NCI-H187 treated with DMSO at 0.1 percent for 48 hours (cell line): ENCODE measurements at regions not wholly inside any gene's neighbourhood (a gene's known extent, or its start where the extent isn't known, plus 50 kb on each side); places are given as distances from the start of the nearest gene placed in this dataset.

Experiments
- DNase-seq: peaks from one replicate; lab custom pipeline; 2025; lab: John Stamatoyannopoulos, UW

DNA sequence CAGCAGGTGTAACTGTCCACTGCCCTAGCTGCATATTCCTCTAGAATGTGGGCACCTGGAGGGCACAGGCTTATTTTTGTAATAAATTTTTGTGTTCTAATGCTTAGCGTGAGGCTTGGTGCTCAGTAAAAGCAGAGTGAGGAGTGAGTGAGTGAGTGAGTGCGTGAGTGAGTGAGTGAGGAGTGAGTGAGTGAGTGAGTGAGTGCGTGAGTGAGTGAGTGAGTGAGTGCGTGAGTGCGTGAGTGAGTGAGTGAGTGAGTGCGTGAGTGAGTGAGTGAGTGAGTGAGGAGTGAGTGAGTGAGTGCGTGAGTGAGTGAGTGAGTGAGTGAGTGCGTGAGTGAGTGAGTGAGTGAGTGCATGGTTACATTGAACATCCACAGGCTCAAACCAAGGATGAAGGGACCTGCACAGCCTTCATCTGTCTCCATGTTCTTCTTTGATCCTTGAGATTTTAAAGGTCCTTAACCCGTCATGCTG is 371.5 kb downstream of the MED10 start:
- DNase-seq, result no peak

DNA sequence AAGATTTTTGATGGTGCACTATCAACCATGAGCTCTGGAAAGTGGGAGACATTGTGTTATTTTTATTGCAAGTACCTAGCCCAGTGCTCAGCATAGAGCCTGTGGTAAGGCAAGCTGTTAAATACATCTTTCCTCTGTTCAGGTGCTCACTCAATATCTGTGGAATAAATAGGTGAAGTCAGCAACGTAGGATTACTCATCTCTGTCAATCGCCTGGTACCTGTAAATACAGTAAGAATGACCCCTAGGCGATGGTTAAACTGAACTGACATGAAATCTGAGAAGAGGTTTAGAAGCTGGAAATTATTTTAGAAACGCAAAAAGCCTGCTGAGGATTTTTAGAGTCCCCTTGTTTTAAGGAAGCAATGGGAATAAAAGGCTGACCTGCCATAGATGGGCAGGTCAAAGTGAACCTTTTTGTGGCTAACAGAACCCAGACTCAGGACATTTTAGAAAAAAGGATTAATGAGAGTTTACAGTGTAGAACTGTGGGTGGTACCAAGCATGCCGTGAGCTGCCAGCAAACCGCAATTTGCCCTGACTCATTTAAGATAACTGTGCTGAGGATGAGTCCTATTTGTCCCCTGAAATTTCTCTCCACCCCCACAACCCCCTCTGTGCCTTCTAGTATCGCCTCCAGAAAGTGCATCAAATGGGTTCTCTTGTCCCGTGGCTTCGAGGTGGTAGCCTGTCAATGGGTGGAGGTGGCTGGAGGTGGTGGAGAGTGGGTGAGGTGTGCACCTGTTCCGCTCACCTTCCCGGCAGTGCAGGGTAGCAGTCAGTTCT is 375.1 kb downstream of the MED10 start:
- DNase-seq, result no peak

DNA sequence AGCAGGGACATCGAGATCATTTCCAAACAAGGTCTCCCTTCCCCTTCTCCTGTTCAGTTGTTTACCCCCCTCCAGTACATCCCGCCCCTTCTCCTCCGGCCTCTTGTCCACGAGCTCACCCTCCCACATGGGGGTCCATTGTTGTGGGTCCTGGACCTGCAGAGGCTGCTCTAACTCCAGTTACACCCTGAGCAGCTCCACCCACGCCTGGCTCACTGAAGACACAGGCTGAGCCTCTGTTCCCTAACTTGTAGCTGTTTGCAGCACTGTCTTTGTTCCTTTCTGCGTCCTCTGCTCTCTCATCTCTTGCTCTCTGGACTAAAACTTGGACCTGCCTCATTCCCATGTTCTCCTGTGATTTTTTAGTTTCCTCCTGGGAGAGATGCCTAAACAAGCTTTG is 377.5 kb downstream of the MED10 start:
- no peak for DNase-seq

DNA sequence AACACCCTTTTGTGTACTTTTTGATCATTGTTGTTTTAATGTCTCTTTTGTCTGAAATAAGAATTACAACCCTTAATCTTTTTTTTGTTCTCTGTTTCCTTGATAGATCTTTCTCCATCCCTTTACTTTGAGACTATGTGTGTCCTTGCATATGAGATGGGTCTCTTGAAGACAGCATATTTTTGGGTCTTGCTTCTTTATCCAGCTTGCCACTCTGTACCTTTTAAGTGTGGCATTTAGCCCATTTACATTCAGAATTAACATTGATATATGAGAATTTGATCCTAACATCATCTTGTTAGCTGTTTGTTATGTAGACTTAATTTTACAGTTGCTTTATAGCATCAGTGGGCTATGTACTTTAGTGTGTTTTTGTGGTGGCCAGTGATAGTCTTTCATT is 382.5 kb downstream of the MED10 start:
- no peak for DNase-seq

DNA sequence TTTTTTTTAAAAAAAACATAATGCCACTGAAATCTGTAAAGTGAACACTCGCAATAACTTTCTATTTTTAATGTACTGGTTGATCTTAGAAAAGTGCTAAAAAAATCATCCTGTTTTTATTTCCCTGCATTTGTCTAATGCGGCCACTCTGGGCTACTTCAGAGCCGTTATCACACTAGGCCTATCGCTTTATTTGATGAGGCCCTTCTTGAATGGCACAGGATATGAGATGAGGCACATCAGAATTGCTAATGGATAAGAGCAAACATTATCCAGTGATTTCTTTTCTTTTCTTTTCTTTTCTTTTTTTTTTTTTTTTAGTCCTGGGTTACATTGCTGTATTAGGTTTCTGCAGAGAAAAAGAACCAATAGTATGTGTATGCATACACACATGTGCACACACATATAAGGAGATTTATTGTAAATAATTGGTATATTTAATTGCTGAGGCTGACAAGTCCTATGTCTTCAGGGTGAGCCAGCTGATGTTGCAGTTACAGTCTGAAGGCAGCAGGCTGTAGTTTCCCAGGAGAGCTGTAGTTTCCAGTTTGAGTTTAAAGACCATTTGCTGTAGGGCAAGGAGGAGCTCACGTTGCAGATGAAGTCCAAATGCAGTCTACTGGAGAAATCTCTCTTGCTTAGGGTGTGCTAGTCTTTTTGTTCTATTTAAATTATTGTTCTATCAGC is 391.7 kb downstream of the MED10 start:
- DNase-seq, result no peak

DNA sequence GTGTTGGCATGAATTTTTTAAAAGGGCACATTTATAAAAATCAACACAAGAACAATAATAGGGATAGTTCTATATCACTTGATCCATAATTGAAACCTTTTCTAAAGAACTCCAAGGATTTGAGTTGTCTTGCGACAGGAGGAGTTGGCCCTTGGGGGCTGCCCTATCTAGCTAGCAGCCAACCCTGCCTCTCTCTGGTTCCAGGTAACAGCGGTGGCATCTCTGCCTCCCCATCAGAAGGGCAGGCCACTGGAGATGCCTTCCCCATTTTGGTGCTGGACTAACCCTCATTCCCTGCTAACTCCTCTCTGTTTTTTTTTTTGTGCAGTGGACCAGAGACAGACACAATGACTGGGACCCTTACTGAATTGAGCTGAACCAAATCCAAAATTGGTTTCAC is 393.0 kb downstream of the MED10 start:
- DNase-seq, result no peak

DNA sequence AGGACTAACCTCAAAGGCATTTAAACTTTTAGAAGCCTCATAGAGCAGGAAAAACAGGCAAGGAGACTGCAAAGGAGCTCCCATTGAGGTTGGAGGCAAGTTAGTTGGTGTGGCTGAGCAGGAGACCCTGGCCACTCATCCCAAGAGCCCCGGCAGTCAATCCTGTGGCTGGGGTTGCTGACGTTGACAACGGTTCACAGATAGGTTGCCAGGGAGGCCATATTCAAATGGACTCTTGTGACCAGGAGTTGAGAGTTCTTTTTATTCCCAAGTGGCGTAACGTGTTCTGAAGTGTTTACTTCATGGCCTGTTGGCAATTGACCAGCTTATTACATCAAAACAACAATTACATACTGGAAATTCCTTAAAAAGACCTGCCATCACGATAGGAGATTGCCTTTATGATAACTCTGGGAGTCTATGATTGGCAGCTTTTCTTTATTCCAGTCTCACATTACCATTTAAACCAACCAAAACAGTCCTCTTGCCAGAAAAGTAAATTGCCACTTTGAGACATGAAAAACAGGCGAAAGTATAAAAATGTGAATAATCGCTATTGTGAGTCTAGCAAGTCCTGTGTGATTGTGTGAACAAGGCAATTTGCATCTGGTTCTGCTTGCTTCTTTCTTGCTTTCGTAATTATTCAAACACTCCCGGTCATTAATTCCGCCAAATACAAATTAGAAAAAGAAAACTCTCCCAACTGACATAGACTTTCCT is 394.9 kb downstream of the MED10 start:
- no peak for DNase-seq

DNA sequence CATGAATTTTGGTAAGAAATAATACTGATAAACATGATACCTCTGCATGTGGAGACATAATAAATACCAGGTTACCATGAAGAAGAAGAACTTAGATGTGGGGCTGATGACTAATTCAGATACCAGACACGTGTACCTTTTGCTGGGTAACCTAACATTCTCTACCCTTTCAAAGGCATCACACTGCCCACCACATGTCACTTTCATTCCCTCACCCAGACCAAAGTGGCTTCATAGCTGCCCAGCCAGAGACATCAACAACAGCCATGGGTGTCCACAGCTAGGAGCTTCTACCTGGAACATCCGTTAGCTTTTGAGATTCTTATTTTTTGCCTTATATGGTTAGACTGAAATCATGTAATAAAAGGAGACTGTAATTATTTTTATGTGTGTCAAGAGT is 396.8 kb downstream of the MED10 start:
- no peak for DNase-seq

DNA sequence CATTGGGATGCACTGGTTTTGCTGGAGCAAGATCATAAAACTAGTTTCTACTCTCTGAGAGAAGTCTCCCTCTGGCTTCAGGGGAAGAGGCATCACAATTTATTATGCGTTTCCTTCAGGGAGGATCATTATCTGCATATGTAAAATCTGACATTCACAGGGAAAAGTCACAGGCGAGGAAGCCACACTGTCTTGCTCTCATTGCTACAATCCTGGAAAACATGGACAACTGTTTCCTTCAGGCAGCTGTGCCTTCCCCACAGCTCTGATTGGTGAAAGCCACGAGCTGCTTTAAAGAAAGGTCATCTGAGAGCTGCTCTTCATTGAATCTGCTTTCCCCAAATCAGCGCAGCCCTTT is 397.8 kb downstream of the MED10 start:
- no peak for DNase-seq

DNA sequence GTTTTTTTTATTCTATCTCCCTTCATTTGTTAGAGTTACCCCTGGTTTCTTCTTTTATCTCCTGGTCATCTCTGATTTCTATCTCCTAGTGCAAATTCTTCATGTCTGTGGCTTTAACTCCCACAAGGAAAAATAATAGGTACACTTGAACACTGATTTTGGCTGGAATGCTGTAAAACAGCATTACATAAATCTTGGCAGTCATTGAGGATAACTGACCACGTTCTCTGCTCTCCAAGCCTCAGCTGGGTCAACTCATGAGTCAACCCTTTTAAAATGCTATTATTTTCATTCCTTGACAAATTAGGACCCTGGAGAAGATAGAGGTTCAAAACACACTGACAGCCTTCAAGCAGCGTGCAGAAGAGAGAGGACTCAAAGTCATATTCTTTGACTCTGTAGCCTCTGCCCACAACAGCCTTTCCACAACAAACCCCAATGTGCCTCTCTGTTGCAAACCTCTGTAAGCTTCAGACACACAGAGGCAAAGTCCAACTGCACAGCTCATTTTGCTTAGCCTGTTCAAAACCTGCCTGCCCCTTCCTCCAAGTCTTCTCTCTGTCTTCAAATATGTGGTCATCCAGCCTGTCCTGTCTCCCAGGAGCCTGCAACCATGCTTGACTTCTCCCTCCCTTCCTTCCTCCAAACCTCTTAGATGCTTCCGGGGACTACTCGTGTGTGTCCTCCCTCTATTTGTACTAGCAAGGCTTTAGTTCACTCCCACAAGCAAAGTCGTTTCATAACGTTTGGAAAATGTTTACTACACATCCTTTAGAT is 398.4 kb downstream of the MED10 start:
- DNase-seq, result no peak

DNA sequence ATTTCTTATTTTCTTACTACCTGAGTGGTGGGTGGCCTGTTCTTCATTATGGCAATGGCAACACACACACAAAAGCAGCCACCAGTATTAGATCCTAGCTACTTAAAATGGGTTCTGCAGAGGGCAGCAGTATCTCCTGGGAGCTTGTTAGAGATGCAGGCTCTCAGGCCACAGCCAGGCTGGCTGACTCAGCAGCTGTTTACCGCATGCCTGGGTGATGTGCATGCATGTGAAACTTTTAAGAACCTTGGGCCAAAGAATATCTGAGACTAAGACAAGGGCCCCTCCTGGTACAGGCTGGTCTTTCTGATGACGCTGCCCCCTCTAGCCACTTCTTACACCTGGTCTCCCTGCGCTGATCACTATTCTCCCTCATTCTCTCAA is 399.0 kb downstream of the MED10 start:
- no peak for DNase-seq

DNA sequence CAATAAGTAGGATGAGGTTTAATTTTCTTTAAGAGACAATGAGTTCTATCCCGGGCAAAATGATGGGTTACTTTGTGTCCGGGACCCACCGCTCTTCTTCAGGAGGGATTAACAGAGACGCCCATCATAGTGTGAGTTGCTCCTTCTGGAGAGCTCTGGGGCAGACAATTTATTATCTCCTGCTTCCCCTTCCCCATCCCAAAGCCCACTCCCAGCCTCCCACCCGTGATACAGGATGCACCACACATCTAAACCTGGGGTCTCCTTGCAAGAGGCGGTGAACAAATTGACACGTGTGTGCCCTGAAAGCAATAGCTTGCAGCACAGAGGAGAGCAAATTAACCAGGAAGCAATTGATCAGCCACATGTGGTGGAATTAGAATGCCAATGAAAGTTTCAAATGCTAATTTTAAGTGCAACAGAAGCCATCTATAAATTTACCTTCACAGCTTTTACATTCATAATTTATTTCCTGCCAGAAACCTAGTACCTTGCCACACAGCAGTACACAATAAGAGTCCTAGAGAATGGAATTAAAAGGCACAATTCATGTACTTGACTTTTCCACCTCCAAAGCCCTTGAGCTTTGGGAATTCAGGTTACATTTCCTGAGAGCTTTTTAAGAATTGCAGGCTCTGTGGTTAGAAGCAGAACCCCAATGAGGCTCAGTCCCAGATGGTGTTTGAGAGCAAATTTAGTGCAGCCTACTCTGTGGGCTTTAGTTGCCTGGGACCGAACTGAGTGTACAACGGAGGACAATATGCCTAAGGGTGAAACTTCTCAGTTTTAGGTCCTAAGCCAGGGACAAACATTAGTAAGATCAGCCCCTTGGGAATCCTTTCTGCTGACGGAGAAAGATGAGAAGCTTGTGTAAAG is 399.6 kb downstream of the MED10 start:
- peak; percentile 43 for DNase-seq

DNA sequence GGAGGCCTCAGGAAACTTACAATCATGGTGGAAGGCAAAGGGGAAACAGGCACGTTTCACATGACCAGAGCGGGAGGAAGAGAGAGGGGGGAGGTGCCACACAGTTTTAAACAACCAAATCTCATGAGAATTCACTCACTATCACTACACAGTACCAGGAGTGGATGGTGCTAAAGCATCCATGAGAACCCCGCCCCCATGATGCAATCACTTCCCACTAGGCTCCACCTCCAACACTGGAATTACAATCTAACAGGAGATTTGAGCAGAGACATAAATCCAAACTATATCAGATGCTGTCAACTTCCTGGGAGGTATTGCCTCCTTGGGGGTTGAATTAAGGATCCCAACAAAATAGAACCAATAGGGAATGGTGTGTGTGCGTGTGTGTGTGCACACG is 407.1 kb downstream of the MED10 start:
- no peak for DNase-seq

DNA sequence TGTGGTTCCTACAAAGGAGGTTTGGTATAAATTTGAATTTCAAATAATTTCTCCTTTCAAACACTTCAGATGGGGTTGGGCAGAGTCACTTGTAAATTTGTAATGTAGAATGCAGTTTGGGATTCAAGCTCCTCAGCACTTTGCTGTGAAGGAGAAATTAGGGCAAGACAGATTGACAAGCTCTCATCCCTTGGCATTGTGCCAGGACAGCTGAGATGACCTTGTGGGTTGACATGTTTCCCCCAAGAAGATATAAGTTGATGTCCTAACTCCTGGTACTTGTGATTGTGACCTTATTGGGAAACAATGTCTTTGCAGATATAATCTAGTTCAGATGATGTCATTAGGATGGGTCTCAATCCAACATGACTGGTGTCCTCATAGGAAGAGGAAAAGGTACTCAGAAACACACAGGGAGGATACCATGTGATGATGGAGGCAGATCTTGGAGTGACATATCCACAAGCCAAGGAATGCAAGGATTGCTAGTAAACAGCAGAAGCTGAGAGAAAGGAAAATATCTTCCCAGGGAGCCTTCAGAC is 408.3 kb downstream of the MED10 start:
- no peak for DNase-seq

DNA sequence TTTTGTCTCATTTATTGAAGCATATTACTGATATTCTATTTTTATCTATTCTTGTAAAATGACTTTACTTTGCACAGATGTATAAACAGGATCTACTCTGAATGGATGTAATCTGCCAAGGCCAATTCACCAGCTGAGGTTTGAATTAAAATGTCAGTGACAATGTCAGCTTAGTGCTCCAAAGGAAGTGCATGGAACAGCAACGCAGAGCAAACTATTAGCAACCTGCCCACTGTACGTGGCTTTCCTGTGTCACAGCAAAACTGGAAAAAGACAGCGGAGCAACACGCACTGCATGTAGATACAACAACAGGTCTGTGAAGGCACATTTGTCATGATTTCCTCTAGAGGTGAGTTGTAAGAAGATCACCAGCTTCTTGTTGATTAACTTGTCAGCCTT is 409.4 kb downstream of the MED10 start:
- no peak for DNase-seq

DNA sequence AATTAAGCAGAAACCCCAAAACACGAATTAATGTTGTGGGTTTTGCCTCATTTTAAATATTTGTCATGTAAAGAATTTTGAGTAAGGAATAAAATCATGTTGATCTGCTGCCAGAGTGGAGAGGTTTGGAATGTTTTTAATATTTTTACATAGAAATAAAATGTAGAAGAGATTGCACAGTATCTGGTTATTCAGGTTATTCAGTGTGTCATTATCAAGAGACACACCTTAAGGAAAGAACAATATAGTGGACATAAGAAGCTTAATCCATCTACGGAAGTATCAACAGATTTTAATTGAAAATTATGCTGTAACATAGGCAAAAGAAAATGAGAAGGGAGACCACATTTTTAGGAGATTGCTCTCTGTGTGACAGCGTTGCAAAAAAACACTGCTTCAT is 410.4 kb downstream of the MED10 start:
- DNase-seq, result no peak

DNA sequence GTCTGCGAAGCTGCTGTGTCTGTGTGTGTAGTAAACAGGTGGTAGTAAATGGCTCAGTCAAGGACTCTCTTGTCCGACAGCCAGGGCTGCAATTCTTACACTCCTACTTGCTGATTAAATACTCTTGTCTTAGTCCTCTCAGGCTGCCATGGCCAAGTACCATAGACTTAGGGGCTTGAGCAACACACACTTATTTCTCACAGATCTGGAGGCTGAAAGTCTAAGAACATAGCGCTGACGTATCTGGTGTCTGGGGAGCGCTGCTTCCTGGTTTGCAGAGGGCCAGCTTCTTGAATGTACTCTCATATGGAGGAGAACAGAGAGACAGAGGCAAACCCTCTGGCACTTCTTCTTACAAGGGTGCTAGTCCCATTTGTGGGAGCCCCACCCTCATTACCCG is 411.0 kb downstream of the MED10 start:
- no peak for DNase-seq

DNA sequence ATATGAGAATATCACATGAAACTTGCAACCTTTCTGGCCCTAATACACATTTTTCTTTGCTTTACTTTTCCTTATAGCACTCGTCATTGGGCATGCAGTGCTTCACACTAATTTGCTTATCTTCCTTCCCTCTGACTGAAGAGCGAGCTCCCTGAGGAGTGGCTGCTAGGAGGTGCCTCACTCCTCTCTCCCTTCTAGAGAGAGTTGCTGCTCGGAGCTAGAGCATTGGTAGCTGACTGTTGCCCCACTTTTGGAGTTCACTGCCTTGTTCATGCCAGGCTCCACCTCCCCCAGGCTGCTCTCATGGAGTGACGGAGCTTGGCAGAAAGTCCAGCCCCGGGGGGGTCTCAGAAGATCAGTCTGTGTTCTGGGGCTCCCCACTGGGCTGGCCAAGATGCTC is 413.2 kb downstream of the MED10 start:
- DNase-seq, result no peak

DNA sequence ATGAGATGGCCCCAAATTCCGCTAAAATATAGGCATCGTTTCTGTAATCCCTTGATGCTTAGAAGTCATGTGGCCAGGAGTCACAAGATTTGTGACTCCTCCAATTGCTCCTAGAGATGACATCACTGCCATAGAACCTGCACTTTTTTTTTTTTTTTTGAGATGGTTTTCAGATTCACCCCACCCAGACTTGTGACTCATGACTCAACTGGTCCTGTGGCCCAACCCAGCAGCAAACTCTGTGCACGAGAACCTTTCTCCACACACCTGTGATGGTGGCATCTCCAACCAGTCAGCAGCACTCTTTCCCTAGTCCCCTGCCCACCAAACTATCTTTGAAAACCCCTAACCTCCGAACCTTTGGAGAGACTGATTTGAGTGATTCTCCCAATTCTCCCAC is 414.0 kb downstream of the MED10 start:
- no peak for DNase-seq

DNA sequence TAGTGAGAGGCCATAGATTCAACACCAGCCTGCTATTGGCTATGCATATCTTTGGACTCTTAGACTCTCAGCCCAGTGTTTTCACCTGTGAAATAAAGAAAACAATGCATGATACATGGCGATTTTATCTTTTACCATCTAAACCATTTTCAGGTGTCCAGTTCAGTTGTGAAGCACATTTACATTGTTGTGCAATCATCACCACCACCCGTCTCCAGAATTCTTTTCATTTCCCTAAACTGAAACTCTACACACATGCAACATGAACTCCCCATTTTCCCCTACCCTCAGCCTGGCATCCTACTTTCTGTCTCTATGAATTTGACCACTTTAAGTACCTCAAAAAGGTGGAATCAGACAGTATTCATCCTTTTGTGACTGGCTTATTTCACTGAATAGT is 420.6 kb downstream of the MED10 start:
- no peak for DNase-seq

DNA sequence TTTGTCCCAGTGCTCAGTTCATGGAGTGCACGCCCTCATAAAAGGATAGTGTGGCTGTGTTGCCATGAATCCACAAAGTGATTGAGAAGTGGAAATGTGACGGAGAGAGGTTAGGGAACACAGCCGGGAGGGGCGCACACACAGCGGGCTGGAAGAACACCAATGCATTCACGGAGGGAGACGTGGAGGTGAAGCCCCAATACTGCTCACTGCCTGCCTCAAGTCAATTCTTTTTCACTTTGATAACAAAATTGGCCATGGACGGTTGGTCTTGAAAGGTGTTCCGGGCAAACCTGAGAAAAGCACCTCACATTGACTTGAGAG is 424.1 kb downstream of the MED10 start:
- no peak for DNase-seq
